ENCODE measurements at regions not wholly inside any gene's neighbourhood (a gene's known extent, or its start where the extent isn't known, plus 50 kb on each side); places are given as distances from the start of the nearest gene placed in this dataset.

- WGBS (ENCODE audit: extremely low coverage, insufficient read length, low lambda C conversion rate) = no CpG with 5 or more reads among the region's 5 CpGs
- H3K9me3 Mint-ChIP-seq = no peaks in the 10 kb centered on the region
- DNase-seq = no peak
- no peak overlapping the region for H3K23ac ChIP-seq (ENCODE audit: insufficient read length, low read depth, low read length)
- no peak overlapping the region for H3K56ac ChIP-seq (ENCODE audit: insufficient read length, low read depth, low read length)
- H2AFZ ChIP-seq (ENCODE audit: low read length) = no peak overlapping the region
- H4K91ac ChIP-seq (ENCODE audit: insufficient read length, low read depth, low read length) = no peak overlapping the region
- no peak overlapping the region for H3K9ac ChIP-seq (ENCODE audit: extremely low read depth, insufficient read length, low read length)
- H3K27ac ChIP-seq (ENCODE audit: insufficient read length, low read depth, low read length) = no peak overlapping the region
- H3K9me3 ChIP-seq (ENCODE audit: control insufficient read depth, low read depth, low read length) = no peaks in the 10 kb centered on the region
- no peak overlapping the region for H3K4ac ChIP-seq (ENCODE audit: low read depth, low read length)
- H3K27ac Mint-ChIP-seq = 0 out of 7 replicates have a peak overlapping the region, but pooled peaks of 1 of the 3 experiments have one; percentile 25
- H3K4me1 Mint-ChIP-seq = peaks cover 10% of the 10 kb centered on the region in 2 experiments
- H3K14ac ChIP-seq (ENCODE audit: insufficient read depth, low read length) = no peak overlapping the region
- no peak overlapping the region for H3K4me3 Mint-ChIP-seq
- H4K8ac ChIP-seq (replicated peaks; ENCODE audit: insufficient read length, low read depth, low read length) = no peak overlapping the region
- no peak overlapping the region for H2AK5ac ChIP-seq (ENCODE audit: insufficient read length, low read length)
- H3K27me3 ChIP-seq (ENCODE audit: insufficient read depth, low read length) = no peaks in the 10 kb centered on the region
- no peak overlapping the region for H3T11ph ChIP-seq (ENCODE audit: low read length)
- no peak for TF ChIP-seq CTCF (conservative IDR thresholded peaks at IDR 0.05)
- no peak overlapping the region for H2BK12ac ChIP-seq (ENCODE audit: insufficient read length, low read depth, low read length)
- H3K36me3 Mint-ChIP-seq (ENCODE audit: insufficient read depth in 1 of 3, low read depth in 3 of 3) = no peaks in the 10 kb centered on the region; a peak in 1 of 7 replicates
- no peak overlapping the region for H2BK120ac ChIP-seq (ENCODE audit: low read depth, low read length, poor library complexity, severe bottlenecking)
- H3K23me2 ChIP-seq (ENCODE audit: insufficient read length, low read depth, low read length, poor library complexity, severe bottlenecking) = no peaks in the 10 kb centered on the region
- no peaks in the 10 kb centered on the region for H3K79me2 ChIP-seq (ENCODE audit: insufficient read depth, low read length)
- no peak overlapping the region for H4K5ac ChIP-seq (ENCODE audit: insufficient read length, low read depth, low read length)
- H2BK5ac ChIP-seq (ENCODE audit: insufficient read length, low read length) = no peak overlapping the region
- no peaks in the 10 kb centered on the region for H3K79me1 ChIP-seq (ENCODE audit: insufficient read depth, low read depth, low read length, poor library complexity, severe bottlenecking)
- no peaks in the 10 kb centered on the region; the same call in 1 of the 2 replicates for H3K27me3 Mint-ChIP-seq (ENCODE audit: low read depth)
- no peaks in the 10 kb centered on the region for H4K20me1 ChIP-seq (ENCODE audit: control insufficient read depth, insufficient read depth, insufficient read length)
- no peak overlapping the region for H3K18ac ChIP-seq (ENCODE audit: insufficient read length, low read depth, low read length)
- H3K4me1 ChIP-seq (ENCODE audit: insufficient read depth, low read length) = no peaks in the 10 kb centered on the region
- no peak overlapping the region for H3K4me2 ChIP-seq (ENCODE audit: insufficient read depth, insufficient read length, low read length)
- no peak overlapping the region for H2BK20ac ChIP-seq (ENCODE audit: low read depth, low read length, poor library complexity, severe bottlenecking)
- no peak overlapping the region for H2BK15ac ChIP-seq (ENCODE audit: low read depth, low read length)
These were observed 109.2 kb downstream of the OSTF1 start for GRCh38 chr9:75197561-75197960.

Measured in H9 (cell line).